Neural cell (in vitro differentiated cells): ENCODE measurements at regions not wholly inside any gene's neighbourhood (a gene's known extent, or its start where the extent isn't known, plus 50 kb on each side); places are given as distances from the start of the nearest gene placed in this dataset.

Source experiments
- H2AFZ ChIP-seq: fragments of 200-600, 300-800 bp; sonication (generic), shearing (Covaris generic); 2 replicates; pipeline ENCODE4 v1.6.0; 2014; ENCODE audit warnings: low read depth, mild to moderate bottlenecking, antibody characterized with exemption, low read length, moderate library complexity
- H3F3A ChIP-seq: fragments of 200-600 bp; shearing (Covaris generic); 2 replicates; pipeline ENCODE4 v1.6.1; 2016; ENCODE audit warnings: mild to moderate bottlenecking, moderate library complexity, mixed read lengths, antibody characterized with exemption, low read length; ENCODE audit not compliant: insufficient read depth, poor library complexity, severe bottlenecking
- H3K27ac ChIP-seq: fragments of 200-600, 300-800 bp; sonication (generic), shearing (Covaris generic); 2 replicates; pipeline ENCODE4 v1.5.1; 2014; ENCODE audit warnings: mild to moderate bottlenecking, low read length, moderate library complexity
- H3K27me3 ChIP-seq: fragments of 300-800, 200-600 bp; sonication (generic), shearing (Covaris generic); 2 replicates; pipeline ENCODE4 v1.6.0; 2014; ENCODE audit warnings: mild to moderate bottlenecking, low read depth, low read length, moderate library complexity; ENCODE audit not compliant: insufficient read depth
- H3K36me3 ChIP-seq: fragments of 300-800, 200-600 bp; sonication (generic), shearing (Covaris generic); 2 replicates; pipeline ENCODE4 v1.5.1; 2014; ENCODE audit warnings: mild to moderate bottlenecking, antibody characterized with exemption, low read length, moderate library complexity; ENCODE audit not compliant: insufficient read depth
- H3K4me2 ChIP-seq: fragments of 300-800, 200-600 bp; sonication (generic), shearing (Covaris generic); 2 replicates; pipeline ENCODE4 v1.6.0; 2014; ENCODE audit warnings: mild to moderate bottlenecking, low read length
- H3K4me3 ChIP-seq: fragments of 300-800, 200-600 bp; sonication (generic), shearing (Covaris generic); 2 replicates; pipeline ENCODE4 v1.5.1; 2014; ENCODE audit warnings: mild to moderate bottlenecking, low read length, moderate library complexity
- H3K79me2 ChIP-seq: fragments of 200-600 bp; shearing (Covaris generic); replicated peaks from 2 replicates; pipeline ENCODE4 v1.6.0; 2014; ENCODE audit warnings: mild to moderate bottlenecking, low read length, moderate library complexity; ENCODE audit not compliant: insufficient read depth
- H3K9ac ChIP-seq: fragments of 300-800, 200-600 bp; sonication (generic), shearing (Covaris generic); 2 replicates; pipeline ENCODE4 v1.6.1; 2016; ENCODE audit warnings: mild to moderate bottlenecking, low read length, mixed read lengths
- H3K9me2 ChIP-seq: fragments of 200-600 bp; shearing (Covaris generic); 2 replicates; pipeline ENCODE4 v1.6.1; 2016; ENCODE audit warnings: mild to moderate bottlenecking, low read length, mixed read lengths; ENCODE audit not compliant: insufficient read depth
- H3K9me3 ChIP-seq: fragments of 200-600, 300-800 bp; sonication (generic), shearing (Covaris generic); 2 replicates; pipeline ENCODE4 v1.6.1; 2016; ENCODE audit warnings: mild to moderate bottlenecking, mixed run types, low read length, moderate library complexity, mixed read lengths
- H4K20me1 ChIP-seq: fragments of 200-600 bp; shearing (Covaris generic); 2 replicates; pipeline ENCODE4 v1.6.1; 2016; ENCODE audit warnings: mild to moderate bottlenecking, mixed run types; ENCODE audit not compliant: insufficient read depth
- EP300 ChIP-seq: fragments of 450-650 bp; conservative IDR thresholded peaks from 2 replicates; pipeline ENCODE4 v1.6.1; 2014; ENCODE audit warnings: antibody characterized with exemption, mild to moderate bottlenecking, moderate library complexity; ENCODE audit not compliant: poor library complexity, severe bottlenecking
- EZH2 ChIP-seq: fragments of 200-600, 300-800 bp; shearing (Covaris generic), sonication (generic); IDR thresholded peaks from 2 replicates; pipeline ENCODE4 v1.6.1; 2014; ENCODE audit warnings: antibody characterized with exemption, low read length, borderline replicate concordance, mild to moderate bottlenecking; ENCODE audit not compliant: insufficient read depth, poor library complexity, severe bottlenecking
- MXI1 ChIP-seq: fragments of 450-650 bp; conservative IDR thresholded peaks from 2 replicates; pipeline ENCODE4 v1.6.1; 2014; ENCODE audit warnings: antibody characterized with exemption, mild to moderate bottlenecking; ENCODE audit not compliant: poor library complexity, severe bottlenecking
- POLR2AphosphoS5 ChIP-seq: IDR thresholded peaks from 2 replicates; pipeline ENCODE4 v1.6.1; 2012
- RAD21 ChIP-seq: fragments of 450-650 bp; conservative IDR thresholded peaks from 2 replicates; pipeline ENCODE4 v1.6.1; 2014; ENCODE audit warnings: antibody characterized with exemption, mild to moderate bottlenecking, moderate library complexity
- SMC3 ChIP-seq: fragments of 450-650 bp; conservative IDR thresholded peaks from 2 replicates; pipeline ENCODE4 v1.6.1; 2014; ENCODE audit warnings: antibody characterized with exemption, mild to moderate bottlenecking, moderate library complexity; ENCODE audit not compliant: poor library complexity
- TAF1 ChIP-seq: IDR thresholded peaks from 2 replicates; pipeline ENCODE4 v1.6.1; 2012; ENCODE audit warnings: low read depth
- TF ChIP-seq, protein P1 (sequence below): fragments of 450-650 bp; IDR thresholded peaks from 2 replicates; pipeline ENCODE4 v1.5.1; 2014; ENCODE audit warnings: antibody characterized with exemption, mild to moderate bottlenecking, moderate library complexity; ENCODE audit not compliant: poor library complexity, severe bottlenecking
- TF ChIP-seq, protein P2 (sequence below): IDR thresholded peaks from 2 replicates; pipeline ENCODE4 v1.6.1; 2012; ENCODE audit warnings: borderline replicate concordance

DNA sequence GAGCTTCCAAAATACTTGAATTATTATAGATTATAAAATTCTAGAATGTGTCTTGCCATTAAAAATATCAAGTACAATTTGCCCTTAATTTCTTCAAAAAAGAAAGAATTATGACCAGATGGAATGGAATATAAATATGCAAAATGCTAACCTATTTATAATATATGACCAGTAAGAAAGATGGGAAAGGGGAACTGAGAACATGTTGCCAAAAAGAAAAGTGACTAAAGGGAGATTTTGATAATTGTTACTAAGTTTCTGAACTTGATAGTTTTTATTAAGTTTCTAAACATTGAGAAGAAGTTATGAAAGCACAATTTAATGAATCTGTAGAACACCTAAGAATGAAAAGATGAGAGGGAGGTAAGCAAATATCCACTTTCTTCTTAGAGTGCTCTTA is 188.4 kb upstream of the NR4A3 start:
- Histone ChIP-seq H3K4me3 (no peak overlapping the region), H3K9me3 (no peaks in the 10 kb centered on the region), H3K27me3 (no peaks in the 10 kb centered on the region), H3K4me2 (no peak overlapping the region), H4K20me1 (no peaks in the 10 kb centered on the region), H3K9me2 (no peaks in the 10 kb centered on the region), H3F3A (no peaks in the 10 kb centered on the region), H2AFZ (no peak overlapping the region), H3K36me3 (no peaks in the 10 kb centered on the region), H3K79me2 (no peaks in the 10 kb centered on the region), H3K27ac (no peak overlapping the region), H3K9ac (no peak overlapping the region)
- TF ChIP-seq RAD21: no peak
- TF ChIP-seq EZH2: no peak
- TF ChIP-seq, protein P1, sequence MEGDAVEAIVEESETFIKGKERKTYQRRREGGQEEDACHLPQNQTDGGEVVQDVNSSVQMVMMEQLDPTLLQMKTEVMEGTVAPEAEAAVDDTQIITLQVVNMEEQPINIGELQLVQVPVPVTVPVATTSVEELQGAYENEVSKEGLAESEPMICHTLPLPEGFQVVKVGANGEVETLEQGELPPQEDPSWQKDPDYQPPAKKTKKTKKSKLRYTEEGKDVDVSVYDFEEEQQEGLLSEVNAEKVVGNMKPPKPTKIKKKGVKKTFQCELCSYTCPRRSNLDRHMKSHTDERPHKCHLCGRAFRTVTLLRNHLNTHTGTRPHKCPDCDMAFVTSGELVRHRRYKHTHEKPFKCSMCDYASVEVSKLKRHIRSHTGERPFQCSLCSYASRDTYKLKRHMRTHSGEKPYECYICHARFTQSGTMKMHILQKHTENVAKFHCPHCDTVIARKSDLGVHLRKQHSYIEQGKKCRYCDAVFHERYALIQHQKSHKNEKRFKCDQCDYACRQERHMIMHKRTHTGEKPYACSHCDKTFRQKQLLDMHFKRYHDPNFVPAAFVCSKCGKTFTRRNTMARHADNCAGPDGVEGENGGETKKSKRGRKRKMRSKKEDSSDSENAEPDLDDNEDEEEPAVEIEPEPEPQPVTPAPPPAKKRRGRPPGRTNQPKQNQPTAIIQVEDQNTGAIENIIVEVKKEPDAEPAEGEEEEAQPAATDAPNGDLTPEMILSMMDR: no peak
- no peak for TF ChIP-seq MXI1
- no peak for TF ChIP-seq POLR2AphosphoS5
- TF ChIP-seq, protein P2, sequence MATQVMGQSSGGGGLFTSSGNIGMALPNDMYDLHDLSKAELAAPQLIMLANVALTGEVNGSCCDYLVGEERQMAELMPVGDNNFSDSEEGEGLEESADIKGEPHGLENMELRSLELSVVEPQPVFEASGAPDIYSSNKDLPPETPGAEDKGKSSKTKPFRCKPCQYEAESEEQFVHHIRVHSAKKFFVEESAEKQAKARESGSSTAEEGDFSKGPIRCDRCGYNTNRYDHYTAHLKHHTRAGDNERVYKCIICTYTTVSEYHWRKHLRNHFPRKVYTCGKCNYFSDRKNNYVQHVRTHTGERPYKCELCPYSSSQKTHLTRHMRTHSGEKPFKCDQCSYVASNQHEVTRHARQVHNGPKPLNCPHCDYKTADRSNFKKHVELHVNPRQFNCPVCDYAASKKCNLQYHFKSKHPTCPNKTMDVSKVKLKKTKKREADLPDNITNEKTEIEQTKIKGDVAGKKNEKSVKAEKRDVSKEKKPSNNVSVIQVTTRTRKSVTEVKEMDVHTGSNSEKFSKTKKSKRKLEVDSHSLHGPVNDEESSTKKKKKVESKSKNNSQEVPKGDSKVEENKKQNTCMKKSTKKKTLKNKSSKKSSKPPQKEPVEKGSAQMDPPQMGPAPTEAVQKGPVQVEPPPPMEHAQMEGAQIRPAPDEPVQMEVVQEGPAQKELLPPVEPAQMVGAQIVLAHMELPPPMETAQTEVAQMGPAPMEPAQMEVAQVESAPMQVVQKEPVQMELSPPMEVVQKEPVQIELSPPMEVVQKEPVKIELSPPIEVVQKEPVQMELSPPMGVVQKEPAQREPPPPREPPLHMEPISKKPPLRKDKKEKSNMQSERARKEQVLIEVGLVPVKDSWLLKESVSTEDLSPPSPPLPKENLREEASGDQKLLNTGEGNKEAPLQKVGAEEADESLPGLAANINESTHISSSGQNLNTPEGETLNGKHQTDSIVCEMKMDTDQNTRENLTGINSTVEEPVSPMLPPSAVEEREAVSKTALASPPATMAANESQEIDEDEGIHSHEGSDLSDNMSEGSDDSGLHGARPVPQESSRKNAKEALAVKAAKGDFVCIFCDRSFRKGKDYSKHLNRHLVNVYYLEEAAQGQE: no peak
- TF ChIP-seq SMC3: no peak

DNA sequence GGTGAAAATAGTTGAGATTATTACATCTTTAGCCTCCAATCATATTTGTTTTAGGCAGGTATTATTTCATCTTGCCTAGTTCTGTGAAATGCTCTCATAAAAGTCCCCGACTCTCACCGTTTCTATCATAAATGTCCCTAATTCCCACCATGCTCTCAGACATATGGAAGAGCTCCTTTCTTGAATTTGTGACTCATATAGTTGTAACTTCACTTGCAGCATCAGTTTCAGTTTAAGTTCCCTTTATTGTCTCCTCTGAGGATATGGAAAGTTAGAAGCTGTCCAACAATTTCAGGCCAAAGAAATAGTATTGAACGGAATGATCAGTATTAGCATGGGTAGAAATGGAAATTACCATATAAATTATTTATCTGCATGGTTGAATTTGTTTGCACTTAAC is 187.5 kb upstream of the NR4A3 start:
- no peaks in the 10 kb centered on the region for H3F3A ChIP-seq
- H4K20me1 ChIP-seq: no peaks in the 10 kb centered on the region
- H3K36me3 ChIP-seq: no peaks in the 10 kb centered on the region
- H3K27me3 ChIP-seq: no peaks in the 10 kb centered on the region
- TF ChIP-seq EP300: no peak
- no peaks in the 10 kb centered on the region for H3K79me2 ChIP-seq
- H3K9ac ChIP-seq: no peak overlapping the region
- H3K4me2 ChIP-seq: no peak overlapping the region
- H3K9me3 ChIP-seq: no peaks in the 10 kb centered on the region
- H3K4me3 ChIP-seq: no peak overlapping the region
- no peak overlapping the region for H3K27ac ChIP-seq
- no peak overlapping the region for H2AFZ ChIP-seq
- no peaks in the 10 kb centered on the region for H3K9me2 ChIP-seq

DNA sequence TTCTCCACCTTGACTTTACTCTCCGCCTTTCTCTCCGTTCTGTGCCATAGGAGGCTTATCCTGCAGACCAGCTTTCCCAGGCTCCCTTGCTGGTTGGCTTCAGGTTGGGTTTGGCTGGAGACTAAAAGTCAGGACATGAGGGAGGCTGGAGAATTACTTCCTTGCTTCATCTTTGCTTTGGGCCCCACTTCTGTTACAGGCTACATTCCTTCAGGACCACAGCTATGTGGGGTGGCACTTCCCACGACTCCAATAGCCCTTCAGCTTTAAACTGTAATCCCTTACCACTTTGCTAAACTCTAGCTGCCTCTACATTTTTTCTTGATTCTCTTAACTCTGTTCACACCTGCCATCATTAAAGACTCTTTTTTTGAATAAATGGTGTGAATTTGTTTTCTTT is 186.7 kb upstream of the NR4A3 start:
- no peak overlapping the region for H3K9ac ChIP-seq
- no peak overlapping the region for H3K27ac ChIP-seq
- no peaks in the 10 kb centered on the region for H3F3A ChIP-seq
- no peaks in the 10 kb centered on the region for H4K20me1 ChIP-seq
- no peak overlapping the region for H3K4me2 ChIP-seq
- TF ChIP-seq, protein P1: no peak
- no peak for TF ChIP-seq MXI1
- no peak for TF ChIP-seq TAF1
- no peak for TF ChIP-seq POLR2AphosphoS5
- TF ChIP-seq RAD21: no peak
- no peak for TF ChIP-seq EZH2
- TF ChIP-seq SMC3: no peak
- no peak for TF ChIP-seq EP300
- TF ChIP-seq, protein P2: no peak
- no peaks in the 10 kb centered on the region for H3K9me2 ChIP-seq
- H3K4me3 ChIP-seq: no peak overlapping the region
- H3K27me3 ChIP-seq: no peaks in the 10 kb centered on the region
- no peaks in the 10 kb centered on the region for H3K9me3 ChIP-seq
- no peaks in the 10 kb centered on the region for H3K36me3 ChIP-seq
- H3K79me2 ChIP-seq: no peaks in the 10 kb centered on the region
- H2AFZ ChIP-seq: no peak overlapping the region
